Colonic mucosa (tissue), 4 donors: ENCODE measurements at regions not wholly inside any gene's neighbourhood (a gene's known extent, or its start where the extent isn't known, plus 50 kb on each side); places are given as distances from the start of the nearest gene placed in this dataset.
"Not testable (repeated sequence)": the region's sequence is repeated elsewhere in the genome, so short reads cannot be mapped to it uniquely, and the experiment has no call there.

Experiments
- DNase-seq: peaks from one replicate; pipeline ENCODE4 v3.0.0-alpha.2; 2020
- H3K27ac ChIP-seq: fragments of 200-600 bp; one replicate; pipeline ENCODE4 v1.8.0; 2021
- H3K27me3 ChIP-seq: fragments of 200-600 bp; one replicate; pipeline ENCODE4 v1.8.0; 2021
- H3K36me3 ChIP-seq: fragments of 200-600 bp; one replicate; pipeline ENCODE4 v1.8.0; 2021
- H3K4me1 ChIP-seq: fragments of 200-600 bp; one replicate; pipeline ENCODE4 v1.8.0; 2021; ENCODE audit warnings: mild to moderate bottlenecking
- H3K4me3 ChIP-seq: fragments of 200-600 bp; one replicate; pipeline ENCODE4 v1.8.0; 2021
- H3K9ac ChIP-seq, 2 donors: one replicate each; pipeline ENCODE4 v1.7.0; 2013; ENCODE audit warnings: control low read depth in 2 of 2, low read depth in 2 of 2, low read length in 2 of 2
- H3K9me3 ChIP-seq: fragments of 200-600 bp; one replicate; pipeline ENCODE4 v1.8.0; 2021
- intact Hi-C: fragments of 100-400 bp; cut with DNase I; formaldehyde crosslinking; loops from one replicate; pipeline ENCODE4 v1.14.1; 2022
- TF ChIP-seq, protein P1 (sequence below): fragments of 200-600 bp; IDR thresholded peaks from one replicate; pipeline ENCODE4 v1.8.0; 2022; ENCODE audit warnings: antibody characterized with exemption, mild to moderate bottlenecking
- donor health status: healthy.
- donor health status: DM: no; HTN: no; CAD: no.
- donor health status: DM: no; HTN: no; CAD: no.

DNA sequence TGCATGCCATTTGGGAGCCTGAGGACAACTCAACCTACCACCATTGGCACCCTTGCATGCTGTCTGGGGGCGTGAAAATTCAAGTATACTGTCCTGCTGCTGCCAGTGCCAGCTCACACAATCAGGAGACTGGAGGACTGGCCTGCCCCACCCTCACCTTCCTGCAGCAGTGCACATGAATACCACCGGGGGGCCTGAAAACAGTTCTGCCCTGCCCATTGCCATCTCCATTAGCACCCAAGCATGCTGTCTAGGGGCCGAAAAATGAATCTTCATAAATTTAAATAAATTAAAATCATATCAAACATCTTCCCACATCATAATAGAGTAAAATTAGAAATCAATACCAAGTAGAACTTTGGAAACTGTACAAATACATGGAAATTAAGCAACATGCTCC, 322.1 kb upstream of the TMPRSS15 start:
- H3K27me3 ChIP-seq: no peaks in the 10 kb centered on the region
- no peaks in the 10 kb centered on the region for H3K4me1 ChIP-seq
- TF ChIP-seq, protein P1, sequence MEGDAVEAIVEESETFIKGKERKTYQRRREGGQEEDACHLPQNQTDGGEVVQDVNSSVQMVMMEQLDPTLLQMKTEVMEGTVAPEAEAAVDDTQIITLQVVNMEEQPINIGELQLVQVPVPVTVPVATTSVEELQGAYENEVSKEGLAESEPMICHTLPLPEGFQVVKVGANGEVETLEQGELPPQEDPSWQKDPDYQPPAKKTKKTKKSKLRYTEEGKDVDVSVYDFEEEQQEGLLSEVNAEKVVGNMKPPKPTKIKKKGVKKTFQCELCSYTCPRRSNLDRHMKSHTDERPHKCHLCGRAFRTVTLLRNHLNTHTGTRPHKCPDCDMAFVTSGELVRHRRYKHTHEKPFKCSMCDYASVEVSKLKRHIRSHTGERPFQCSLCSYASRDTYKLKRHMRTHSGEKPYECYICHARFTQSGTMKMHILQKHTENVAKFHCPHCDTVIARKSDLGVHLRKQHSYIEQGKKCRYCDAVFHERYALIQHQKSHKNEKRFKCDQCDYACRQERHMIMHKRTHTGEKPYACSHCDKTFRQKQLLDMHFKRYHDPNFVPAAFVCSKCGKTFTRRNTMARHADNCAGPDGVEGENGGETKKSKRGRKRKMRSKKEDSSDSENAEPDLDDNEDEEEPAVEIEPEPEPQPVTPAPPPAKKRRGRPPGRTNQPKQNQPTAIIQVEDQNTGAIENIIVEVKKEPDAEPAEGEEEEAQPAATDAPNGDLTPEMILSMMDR: no peak
- DNase-seq: no peak
- no peaks in the 10 kb centered on the region for H3K36me3 ChIP-seq
- H3K4me3 ChIP-seq: no peak overlapping the region
- H3K9me3 ChIP-seq: no peaks in the 10 kb centered on the region
- intact Hi-C loops: no loop called here
- no peak overlapping the region for H3K27ac ChIP-seq
- H3K9ac ChIP-seq: no peak overlapping the region

DNA sequence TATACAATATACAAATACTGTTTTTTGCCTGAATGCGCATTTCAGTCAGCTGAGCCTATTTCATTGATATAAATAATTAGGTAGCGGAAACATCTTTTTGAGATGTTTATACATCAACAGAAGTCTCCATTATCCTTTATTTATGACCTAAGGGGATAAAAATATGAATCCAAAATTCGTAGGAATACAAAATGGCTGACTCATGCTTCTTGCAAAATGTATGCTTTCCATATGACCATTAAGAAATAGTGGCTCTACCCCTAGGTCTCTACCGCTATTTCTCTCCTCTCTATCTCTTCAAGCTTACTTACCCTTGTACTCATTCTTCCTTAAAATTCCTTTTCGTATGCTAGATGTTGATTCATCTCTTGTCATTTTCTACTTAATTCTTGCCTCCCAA, 338.4 kb upstream of the TMPRSS15 start:
- intact Hi-C loops: no loop called here
- TF ChIP-seq, protein P1: no peak
- Histone ChIP-seq H3K27ac (no peak overlapping the region), H3K27me3 (no peaks in the 10 kb centered on the region), H3K9me3 (no peaks in the 10 kb centered on the region), H3K4me3 (no peak overlapping the region), H3K9ac (no peak overlapping the region), H3K36me3 (no peaks in the 10 kb centered on the region), H3K4me1 (no peaks in the 10 kb centered on the region)
- DNase-seq: no peak

DNA sequence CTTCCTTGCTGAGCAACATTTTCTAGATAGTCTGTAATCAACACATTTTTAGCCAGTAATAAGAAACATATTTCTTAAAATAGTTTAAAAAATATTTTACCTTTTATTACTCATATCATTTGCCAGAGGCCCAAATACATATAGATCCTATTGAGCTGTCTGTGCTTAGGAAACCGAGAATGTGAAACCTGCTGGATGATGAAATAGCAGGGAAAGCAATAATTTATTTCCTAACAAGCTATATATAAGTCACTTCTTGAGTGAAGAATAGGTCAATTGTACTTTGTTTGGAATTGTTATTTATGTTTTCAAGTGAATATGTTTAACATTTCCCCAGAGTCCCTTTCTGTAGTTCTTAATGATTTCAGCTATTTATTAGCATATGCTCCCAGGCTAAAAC, 339.9 kb upstream of the TMPRSS15 start:
- no peak overlapping the region for H3K4me3 ChIP-seq
- no peaks in the 10 kb centered on the region for H3K9me3 ChIP-seq
- no peaks in the 10 kb centered on the region for H3K4me1 ChIP-seq
- no peak overlapping the region for H3K27ac ChIP-seq
- intact Hi-C loops: no loop called here
- DNase-seq: no peak
- TF ChIP-seq, protein P1: no peak
- no peaks in the 10 kb centered on the region for H3K36me3 ChIP-seq
- H3K27me3 ChIP-seq: no peaks in the 10 kb centered on the region
- H3K9ac ChIP-seq: no peak overlapping the region

DNA sequence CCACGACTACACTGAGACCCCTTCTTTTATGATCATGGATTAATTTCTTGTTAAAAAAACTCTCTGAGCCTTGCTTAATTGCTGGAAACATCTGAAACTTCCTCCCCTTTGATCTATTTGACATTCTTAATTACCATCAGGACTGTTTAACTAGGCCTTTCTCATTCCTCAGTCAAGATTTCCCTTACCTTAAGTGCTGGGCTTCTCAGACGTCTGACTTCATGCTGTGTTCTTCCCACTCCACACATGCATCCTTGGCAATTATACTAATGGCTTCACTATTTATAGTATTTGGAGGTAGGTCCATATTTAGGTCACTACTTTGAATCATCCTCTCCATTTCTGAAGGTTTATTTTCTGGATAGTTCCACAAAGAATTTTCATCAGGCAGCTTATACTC, 341.3 kb upstream of the TMPRSS15 start:
- Histone ChIP-seq H3K27ac (no peak overlapping the region), H3K9ac (no peak overlapping the region), H3K9me3 (no peaks in the 10 kb centered on the region), H3K36me3 (no peaks in the 10 kb centered on the region), H3K27me3 (no peaks in the 10 kb centered on the region), H3K4me3 (no peak overlapping the region), H3K4me1 (no peaks in the 10 kb centered on the region)
- no peak for DNase-seq
- intact Hi-C loops: no loop called here
- TF ChIP-seq, protein P1: no peak

DNA sequence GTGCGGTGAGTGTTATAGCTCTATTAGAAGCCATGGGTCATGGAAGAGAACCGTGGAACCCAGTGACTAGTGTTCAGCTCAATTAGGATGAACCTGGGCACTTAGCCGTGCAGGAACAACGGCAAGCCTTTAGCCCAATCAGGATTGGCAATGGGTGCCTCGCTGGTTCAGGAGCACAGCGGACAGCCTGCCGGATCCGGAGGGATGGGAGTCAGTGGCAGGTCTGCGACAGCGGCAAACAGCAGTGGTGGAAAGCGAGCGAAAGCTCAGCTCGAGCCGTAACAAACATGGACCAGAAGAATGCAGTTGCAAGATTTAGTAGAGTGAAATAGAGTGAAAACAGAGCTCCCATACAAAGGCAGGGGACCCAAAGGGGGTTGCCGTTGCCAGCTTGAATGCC, 349.3 kb upstream of the TMPRSS15 start:
- H3K36me3 ChIP-seq, H3K4me3 ChIP-seq, H3K4me1 ChIP-seq, H3K9me3 ChIP-seq, H3K27me3 ChIP-seq, intact Hi-C loops, DNase-seq, H3K9ac ChIP-seq, H3K27ac ChIP-seq: not testable (repeated sequence)

DNA sequence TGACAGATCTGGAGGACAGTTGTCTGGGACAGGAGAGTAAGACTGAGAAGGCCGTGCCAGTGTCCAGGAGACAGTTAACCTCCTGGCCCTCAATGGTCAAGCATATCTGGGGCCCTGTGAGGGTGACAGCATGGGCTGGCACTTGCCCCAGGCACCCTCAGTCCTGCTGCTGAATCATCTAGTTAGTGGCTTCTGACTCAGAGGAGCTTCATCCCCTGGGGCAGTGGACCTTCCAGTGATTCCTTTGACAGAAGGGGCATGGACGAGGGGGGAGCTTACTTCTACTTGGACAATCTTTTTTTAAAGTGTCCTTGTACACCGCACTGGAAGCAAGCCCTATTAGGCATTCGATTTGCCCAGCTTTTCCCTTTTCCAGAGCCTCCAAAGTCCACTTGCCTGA, 352.7 kb upstream of the TMPRSS15 start:
- H3K27ac ChIP-seq, H3K9ac ChIP-seq, H3K4me3 ChIP-seq, H3K4me1 ChIP-seq, H3K36me3 ChIP-seq, intact Hi-C loops, DNase-seq, H3K27me3 ChIP-seq, H3K9me3 ChIP-seq: not testable (repeated sequence)

DNA sequence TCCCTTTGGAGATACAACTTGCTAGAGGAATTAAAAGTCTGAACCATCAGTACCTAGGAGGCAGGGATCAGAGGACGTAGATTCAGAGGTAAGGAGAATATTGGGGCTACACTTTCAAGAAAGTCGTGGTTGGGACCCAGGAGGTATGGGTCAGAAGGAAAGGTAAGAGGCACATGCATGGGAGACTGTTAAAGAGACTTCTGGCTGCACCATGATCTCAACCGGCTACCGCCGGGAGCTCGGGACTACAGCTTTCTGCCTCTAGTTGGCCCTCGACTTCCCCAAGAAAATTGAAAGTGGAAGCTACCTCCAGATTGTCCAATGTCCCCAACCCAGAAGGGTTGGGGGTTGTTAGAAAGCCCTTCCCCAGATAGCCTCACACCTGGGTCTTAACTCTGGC, 355.7 kb upstream of the TMPRSS15 start:
- no peaks in the 10 kb centered on the region for H3K27me3 ChIP-seq
- H3K36me3 ChIP-seq: no peaks in the 10 kb centered on the region
- no peak overlapping the region for H3K9ac ChIP-seq
- no peaks in the 10 kb centered on the region for H3K4me1 ChIP-seq
- TF ChIP-seq, protein P1: no peak
- intact Hi-C loops: no loop called here
- no peak for DNase-seq
- H3K4me3 ChIP-seq: no peak overlapping the region
- no peak overlapping the region for H3K27ac ChIP-seq
- no peaks in the 10 kb centered on the region for H3K9me3 ChIP-seq
